ENCODE measurements at regions not wholly inside any gene's neighbourhood (a gene's known extent, or its start where the extent isn't known, plus 50 kb on each side); places are given as distances from the start of the nearest gene placed in this dataset.

DNA sequence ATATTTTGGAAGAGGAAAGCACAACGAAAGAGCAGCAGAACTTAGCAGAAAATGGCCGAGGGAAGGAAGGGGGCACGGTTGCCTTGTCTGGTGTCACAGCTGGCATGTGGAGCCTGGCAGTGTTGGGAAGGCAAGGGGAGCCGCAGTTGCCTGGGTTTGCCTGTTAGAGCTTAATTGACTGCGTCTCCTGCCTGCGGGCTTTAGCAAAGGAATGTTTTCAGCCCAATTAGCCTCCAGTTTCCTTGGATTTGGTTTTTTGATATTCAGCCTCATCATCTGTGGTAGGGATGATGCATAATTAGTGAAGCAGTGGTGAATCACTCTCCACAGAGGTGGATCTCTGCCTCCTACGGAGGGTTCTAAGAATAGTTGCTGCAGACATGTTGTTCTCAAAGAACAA, 832.6 kb downstream of the QKI start:
- DNase-seq (ENCODE audit: low read depth in 2 of 2, low spot score in 1 of 2), result no peak

DNA sequence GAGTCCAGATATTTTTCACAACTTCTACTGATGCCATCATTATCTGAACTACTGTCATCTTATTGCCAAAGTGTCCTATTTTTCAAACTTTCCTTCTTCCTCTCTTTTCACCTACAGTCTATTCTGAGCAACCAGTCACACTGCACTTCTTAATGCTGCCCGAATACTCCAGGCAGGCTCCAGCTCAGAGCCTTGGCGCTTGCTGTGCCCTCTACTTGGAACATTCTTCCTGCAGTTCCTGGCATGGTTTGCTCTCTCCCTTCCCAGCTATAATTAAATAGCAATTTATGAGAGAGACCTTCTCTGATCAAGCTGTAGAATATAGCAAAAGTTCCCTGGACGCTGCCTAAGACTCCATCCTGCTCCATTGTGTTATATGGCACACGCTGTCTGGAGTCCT, 831.6 kb downstream of the QKI start:
- DNase-seq (ENCODE audit: low read depth in 2 of 2, low spot score in 1 of 2), result no peak

DNA sequence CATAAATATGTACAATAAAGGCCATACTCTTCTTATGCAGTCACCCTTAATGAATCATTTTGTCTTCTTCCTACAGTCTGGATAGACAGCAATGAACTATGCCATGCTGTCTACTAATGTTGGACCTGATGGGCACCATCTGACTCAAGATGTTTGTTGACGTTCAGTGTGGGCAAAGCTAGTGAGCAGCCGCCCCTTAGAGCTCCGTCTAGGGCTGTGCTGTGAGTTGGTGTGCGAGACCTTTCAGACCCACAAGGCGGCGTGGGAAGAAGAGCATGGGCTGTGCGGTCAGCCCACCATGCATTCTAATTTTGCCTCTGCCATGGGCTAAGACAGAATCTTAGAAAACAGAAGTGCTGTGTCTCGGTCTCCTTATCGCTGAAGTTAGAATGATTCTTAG, 829.4 kb downstream of the QKI start:
- DNase-seq (ENCODE audit: low read depth in 2 of 2, low spot score in 1 of 2), result no peak

DNA sequence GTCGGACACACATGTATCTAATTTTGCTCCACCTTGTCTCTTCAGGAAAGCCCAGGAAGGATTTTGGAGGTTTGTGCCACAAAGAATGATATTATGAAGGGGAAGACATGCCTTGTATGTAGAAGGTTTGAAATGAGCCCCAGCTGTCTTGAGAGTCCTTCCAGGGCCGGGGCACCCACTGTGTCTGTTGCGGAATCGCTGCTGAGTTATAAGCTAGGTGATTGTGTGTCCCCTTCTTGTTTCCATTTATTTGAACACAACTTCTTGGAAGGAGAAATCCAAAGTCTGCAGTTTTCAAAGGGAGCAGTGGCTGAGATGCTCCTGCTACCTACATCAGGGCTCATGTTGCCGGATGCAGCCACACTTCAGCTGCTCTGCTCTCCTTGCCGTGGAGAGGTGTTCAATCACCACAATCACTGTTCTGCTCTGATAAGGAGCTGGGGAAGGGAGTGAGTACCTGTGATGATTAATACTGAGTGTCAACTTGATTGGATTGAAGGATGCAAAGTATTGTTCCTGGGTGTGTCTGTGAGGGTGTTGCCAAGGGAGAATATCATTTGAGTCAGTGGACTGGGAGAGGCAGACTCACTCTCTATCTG, 828.6 kb downstream of the QKI start:
- DNase-seq (ENCODE audit: low read depth in 2 of 2, low spot score in 1 of 2), result no peak

DNA sequence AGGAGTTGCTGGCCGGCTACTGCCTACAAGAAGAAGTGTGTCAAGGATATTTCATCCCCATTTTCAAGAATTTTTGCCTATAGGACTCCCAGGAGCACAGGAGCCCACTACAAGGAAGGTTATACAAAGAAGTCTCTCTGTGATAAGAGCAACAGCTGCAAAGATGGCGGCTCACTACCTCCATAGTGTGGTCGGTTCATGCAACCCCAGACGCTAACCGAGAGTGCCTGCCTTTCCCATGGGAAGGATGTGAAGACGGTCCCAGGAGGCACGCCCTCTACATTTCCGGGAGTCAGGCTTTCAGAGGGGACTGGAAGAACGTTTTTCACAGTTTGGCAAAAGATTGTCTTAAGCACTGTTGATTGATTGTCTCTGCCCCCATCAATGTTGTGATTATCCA, 816.3 kb downstream of the QKI start:
- no peak for DNase-seq (ENCODE audit: low read depth in 2 of 2, low spot score in 1 of 2)

DNA sequence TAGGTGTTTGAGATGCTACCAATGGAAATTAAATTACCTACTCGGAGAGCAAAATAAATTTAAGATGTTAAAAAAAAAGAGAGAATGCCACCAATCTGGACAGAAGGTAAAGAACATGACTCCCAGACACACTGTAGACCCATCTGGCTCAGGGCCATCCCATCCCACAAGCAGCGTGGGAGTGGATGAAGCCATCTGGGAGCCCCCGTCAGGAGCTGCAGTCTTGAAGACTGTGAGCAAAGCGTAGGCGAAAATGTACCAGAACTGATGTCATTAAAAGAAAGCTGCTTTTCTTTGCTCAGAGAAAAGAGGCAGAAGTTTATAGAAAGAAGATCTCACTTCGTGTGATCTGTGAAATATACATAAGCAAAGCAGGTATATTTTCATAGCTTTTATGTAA, 815.7 kb downstream of the QKI start:
- no peak for DNase-seq (ENCODE audit: low read depth in 2 of 2, low spot score in 1 of 2)

DNA sequence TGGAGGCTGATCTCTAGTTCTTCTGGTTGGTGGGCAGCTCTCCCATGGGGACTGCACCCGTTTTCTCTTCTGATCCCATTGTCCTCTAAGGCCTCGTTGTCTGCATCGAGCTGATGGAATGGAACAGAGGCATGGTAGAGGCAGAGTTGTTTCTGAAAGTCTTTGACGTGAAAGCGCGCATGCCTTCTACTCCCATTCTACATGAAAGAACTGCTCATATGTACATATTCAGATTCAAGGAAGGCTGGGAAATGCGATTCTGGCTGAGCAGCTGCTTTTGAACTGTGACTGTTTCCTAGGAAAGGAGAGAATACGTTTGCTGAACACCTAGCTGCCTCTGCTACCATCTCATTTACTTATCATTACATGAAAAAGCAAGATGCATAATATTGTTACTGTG, 815.2 kb downstream of the QKI start:
- no peak for DNase-seq (ENCODE audit: low read depth in 2 of 2, low spot score in 1 of 2)

DNA sequence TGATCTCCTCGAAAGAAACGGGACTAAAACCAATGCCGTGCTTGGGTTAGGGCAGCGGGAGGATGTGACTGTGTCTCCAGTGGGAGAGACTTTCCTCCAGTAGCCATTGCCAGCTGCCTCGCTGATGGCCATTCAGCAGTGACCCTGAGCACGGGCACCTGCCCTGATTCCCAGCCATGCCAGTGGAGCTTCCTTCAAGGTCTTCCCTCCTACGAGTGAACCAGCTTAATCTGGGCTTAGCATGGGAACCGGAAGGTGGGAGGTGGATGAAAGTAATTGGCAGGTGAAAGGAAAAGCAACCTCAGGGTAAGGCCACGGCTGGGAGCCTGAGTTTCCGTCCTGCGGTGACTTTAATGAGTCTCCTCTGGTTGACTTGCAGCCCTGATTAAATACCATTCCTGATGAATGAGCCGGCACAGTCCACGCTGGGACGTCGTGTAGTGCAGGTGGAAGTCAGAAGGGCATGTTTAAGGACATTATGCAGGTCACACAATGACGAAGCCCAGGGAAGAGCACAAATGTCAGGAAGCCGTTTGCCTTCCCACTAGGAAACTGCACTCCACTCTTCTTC, 813.5 kb downstream of the QKI start:
- no peak for DNase-seq (ENCODE audit: low read depth in 2 of 2, low spot score in 1 of 2)

DNA sequence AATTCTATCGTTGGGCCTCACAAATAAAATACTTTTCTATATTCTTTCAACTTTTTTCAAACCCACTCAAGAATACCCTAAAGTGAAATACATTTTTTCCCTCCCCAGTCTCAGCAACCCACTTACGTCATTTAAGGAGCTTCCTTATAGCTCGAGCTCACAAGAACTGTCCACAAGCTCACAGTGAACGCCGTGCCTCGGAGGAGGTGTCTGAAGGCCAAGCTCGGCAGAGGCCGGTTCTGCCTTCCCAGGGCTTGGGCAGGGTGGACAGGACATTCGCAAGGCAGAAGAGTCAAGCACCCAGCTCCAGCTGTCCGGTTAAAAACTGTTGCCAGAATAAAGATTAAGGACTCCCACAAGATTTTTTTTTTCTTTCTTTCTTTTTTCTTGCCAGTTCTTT, 802.3 kb downstream of the QKI start:
- no peak for DNase-seq (ENCODE audit: low read depth in 2 of 2, low spot score in 1 of 2)

DNA sequence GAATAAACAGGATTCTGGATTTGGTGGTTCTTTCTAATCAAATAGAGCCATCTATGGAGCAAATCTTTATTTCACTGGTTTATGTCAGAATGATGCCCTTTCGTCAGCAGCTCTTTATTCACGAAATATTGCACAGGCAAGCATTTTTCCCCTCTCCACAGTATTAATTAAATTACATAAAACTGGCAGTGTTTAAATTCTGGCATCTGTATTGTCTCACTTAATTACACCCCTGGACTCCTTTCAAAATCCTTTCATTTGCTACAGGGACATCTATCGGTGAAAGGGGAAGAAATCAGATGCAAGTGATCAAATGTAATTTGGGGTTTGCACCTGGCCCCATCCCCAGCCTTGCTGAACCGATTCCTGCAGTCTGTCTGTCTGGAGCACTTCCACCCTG, 801.9 kb downstream of the QKI start:
- no peak for DNase-seq (ENCODE audit: low read depth in 2 of 2, low spot score in 1 of 2)

DNA sequence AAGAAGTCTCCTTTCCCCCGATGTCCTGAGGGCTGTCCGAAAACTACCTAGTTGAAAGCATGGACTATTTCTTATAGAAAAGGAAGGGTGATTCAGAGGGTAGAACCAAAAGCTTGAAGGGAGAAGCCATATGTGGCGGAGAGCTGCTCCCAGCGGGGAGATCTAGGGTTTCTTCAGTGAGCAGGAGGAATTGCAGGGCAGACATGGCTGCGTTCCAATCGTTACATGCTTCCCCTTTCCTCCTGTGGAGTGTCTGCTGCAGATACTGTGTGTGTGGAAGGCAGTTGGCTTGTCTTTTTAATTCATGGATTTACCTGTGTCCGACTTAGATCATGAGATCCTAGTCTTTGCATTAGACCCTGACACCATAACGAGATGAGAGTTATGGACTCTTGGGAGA, 799.5 kb downstream of the QKI start:
- no peak for DNase-seq (ENCODE audit: low read depth in 2 of 2, low spot score in 1 of 2)

DNA sequence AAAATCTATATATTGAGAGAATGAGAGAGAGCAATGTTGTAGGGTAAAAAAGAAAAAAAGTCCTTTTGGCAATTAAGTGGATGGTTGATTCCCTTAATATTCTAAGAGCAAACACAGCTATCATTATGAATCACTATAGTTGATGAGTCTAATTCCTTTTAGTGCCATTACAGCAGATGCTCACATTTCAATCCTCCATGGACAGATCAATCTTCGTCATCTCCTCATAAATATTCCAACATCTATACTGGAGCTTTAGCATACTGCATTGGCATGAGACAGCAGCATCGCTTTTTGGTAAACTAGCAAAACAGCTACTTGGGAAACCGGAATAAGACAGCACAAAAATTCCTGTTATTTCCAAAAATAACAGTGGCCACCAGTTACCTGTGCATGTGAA, 796.7 kb downstream of the QKI start:
- DNase-seq (ENCODE audit: low read depth in 2 of 2, low spot score in 1 of 2), result no peak

DNA sequence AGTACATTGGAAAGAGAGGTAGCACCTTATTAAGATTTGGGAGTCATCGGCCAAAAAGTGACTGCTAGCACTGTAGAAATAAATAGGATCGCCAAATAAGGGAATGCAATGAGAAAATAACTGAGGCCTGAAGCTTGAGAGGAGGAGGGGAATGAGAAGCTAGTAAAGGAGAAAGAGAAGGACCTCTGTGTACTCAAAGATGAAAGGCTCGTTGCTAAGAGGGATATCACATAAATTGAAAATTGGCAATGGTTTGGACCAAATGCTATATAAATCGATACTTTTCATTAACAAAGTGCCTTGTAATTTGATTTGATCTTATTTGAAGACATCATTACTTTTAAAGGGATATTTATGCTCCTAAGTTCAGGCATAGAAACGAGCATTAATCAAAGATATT, 796.3 kb downstream of the QKI start:
- no peak for DNase-seq (ENCODE audit: low read depth in 2 of 2, low spot score in 1 of 2)

DNA sequence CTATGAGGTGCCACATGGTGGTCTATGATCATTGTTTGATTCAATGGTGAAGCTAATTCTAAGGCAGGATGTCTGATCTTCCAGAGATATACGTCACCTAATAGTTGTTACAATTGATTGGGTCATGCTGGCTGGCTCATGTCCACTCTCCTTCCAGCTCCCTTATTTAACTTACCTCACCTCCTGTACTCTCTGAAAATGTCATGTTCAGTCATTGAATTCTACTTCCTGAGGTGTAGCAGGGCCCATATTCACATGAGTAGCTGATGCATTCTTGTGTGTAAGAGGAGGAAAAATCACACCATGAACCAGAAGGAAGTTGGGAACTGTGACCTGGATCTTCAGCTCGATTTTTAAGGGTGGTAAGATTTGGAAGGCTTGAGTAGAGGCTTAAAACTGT, 795.8 kb downstream of the QKI start:
- DNase-seq (ENCODE audit: low read depth in 2 of 2, low spot score in 1 of 2), result no peak

DNA sequence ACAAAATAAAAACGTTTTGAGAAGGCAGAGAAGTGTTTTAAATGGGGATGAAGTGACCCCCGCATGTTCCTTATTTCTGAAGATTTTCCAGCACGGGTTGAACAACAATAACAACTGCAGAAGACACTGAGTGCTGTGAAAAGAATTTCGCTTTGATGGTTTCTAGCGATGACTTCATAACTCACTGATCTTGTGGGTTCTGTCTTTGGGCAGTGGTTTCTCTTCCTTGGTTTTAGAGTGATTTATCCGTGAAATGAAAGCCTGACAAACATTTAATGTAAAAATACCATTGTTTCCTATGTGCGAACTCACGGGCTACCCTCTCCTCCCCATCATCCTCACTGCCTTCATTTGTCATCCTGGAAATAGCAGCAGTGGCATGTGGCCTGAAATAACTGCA, 793.9 kb downstream of the QKI start:
- no peak for DNase-seq (ENCODE audit: low read depth in 2 of 2, low spot score in 1 of 2)

DNA sequence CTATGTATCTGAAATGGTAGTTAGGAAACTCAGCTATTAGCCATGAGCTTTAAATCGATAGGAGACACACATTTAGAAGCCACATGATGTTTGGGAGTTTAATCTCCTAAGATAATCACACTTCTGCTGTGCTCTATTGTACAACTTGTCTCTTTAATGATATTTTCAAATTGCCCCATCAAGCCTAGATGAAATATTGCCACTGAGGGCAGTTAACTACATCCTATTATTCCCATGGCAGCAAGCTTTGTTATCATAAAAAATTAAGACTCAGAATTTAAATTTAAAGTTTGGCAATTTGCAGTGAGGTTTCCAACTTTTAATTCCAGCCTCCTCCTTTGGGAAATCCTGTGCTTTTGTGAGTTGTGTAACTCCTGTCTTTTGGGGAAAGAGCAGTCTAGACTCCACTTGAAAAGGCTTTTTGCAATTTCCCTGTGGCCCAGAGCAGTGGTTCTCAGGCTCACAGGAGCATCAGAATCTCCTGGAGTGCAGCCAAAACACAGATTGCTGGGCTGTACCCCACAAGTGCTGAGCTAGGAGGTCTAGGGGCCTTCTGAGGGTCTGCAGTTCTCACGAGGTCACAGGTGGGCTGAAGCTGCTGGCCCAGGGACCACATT, 792.4 kb downstream of the QKI start:
- DNase-seq (ENCODE audit: low read depth in 2 of 2, low spot score in 1 of 2), result no peak

DNA sequence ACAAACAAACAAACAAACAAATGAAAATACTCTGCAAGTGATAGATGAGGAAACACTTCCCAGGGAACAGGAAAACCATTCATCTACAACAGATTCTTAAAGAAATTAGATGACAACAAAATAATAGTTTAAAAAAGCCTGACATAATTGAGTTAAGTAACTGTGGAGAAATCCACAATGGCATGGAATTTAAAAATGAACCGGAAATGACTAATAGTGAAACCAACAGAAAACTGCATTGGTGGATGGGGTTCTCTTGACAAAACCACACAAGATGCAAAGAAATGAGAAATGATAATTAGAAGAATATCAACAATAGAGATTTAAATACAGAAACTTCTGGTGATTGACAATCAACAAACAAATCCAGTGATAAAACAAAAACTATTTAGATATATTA, 785.6 kb downstream of the QKI start:
- DNase-seq (ENCODE audit: low read depth in 2 of 2, low spot score in 1 of 2), result no peak

DNA sequence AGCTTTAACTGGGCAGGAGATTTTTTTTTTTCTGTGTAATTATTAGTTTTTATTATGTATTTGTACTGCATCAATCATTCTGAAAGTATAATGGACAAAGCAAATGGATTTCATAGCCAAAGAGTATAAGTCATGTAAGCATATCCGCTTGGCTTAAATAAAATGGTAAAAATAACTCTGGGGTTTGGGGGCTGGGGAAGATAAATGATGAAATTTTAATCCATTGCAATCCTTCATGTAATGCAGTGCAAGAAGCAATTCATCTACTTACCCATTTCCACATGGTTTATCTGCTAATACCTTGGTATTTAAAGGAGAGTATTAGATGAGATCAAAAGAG, 781.4 kb downstream of the QKI start:
- DNase-seq (ENCODE audit: low read depth in 2 of 2, low spot score in 1 of 2), result no peak

DNA sequence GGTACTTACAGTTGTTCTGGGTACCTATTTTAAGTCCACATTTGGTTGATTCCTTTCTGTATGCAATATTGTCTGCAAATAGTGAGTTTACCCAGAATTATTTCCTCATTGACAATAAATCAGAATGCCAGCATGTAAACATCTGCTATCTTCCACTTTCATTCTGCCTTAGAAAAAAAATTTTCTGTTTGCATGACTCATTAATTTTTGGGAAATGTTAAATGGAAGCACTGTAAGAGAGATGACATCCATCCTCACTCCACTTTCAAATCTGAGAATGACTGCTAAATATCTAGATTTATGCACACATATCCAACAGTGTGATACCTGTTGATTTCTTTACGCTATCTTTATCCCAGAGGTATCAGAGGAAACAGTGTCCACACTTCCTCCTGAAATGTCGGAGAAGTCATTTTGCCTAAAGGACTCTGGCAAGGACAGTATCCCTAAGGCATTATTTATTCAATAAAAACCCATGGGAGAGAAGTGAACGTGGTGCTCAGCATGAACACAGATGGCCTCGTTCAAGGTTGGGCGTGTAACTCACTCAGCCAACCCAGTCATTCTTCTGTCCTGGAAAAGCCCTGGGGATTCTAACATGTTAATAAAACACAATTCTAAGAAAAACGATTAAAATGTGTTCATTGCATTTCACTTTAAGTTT, 780.9 kb downstream of the QKI start:
- DNase-seq (ENCODE audit: low read depth in 2 of 2, low spot score in 1 of 2), result no peak

DNA sequence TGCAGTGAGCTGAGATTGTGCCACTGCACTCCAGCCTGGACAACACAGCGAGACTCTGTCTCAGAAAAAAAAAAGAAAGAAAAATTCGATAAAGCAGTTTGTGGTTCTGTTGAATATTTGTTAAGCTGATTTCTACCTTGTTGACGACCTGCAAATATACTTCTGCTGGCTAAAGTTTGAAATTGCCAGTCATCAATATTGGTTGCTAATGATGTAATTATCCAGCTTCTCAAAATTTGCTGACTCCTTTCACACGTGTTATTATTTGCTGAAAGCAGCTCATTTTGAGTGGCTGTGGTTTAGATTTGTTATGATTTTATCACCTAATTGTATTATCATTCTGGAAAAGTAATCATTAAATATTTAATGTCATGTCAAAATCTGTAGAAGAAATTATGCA, 774.3 kb downstream of the QKI start:
- no peak for DNase-seq (ENCODE audit: low read depth in 2 of 2, low spot score in 1 of 2)

DNA sequence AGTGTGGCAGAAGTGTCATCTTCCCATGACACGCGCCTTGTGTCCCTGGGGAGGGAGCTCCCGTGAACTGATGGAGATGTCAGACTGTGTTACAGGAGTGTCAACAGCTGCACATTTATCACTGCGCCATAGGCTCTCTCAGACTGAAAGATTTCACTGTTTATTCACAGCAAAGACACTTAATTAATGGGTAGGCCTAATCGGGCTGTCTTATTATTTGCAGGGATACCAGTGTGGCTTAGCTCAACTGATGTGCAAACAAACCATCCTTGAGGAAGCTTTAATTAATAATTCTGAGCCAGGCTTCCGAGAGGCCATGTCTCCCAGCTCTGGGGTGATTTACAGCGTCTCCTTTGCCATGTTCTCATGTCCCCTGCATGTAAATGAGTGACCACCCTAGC, 771.0 kb downstream of the QKI start:
- no peak for DNase-seq (ENCODE audit: low read depth in 2 of 2, low spot score in 1 of 2)

DNA sequence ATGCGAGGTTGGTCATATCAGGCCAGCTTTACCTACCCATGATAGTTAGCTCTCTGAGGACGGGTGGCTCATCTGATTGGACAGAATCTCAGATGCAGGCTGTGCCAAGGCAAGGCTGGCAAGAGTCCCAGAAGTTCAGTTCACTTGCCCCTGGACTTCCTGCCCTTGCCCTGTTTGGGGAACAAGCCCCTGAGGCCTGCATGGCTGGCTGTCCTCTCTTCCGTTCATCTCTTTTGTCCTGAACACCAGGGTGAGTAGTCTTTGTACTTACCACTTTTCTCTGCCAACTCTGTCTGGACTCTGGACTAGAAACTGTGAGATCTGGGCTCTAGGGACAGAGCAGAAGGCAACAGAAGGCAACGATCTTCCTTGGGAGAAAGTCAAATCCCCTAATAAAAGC, 769.9 kb downstream of the QKI start:
- no peak for DNase-seq (ENCODE audit: low read depth in 2 of 2, low spot score in 1 of 2)

DNA sequence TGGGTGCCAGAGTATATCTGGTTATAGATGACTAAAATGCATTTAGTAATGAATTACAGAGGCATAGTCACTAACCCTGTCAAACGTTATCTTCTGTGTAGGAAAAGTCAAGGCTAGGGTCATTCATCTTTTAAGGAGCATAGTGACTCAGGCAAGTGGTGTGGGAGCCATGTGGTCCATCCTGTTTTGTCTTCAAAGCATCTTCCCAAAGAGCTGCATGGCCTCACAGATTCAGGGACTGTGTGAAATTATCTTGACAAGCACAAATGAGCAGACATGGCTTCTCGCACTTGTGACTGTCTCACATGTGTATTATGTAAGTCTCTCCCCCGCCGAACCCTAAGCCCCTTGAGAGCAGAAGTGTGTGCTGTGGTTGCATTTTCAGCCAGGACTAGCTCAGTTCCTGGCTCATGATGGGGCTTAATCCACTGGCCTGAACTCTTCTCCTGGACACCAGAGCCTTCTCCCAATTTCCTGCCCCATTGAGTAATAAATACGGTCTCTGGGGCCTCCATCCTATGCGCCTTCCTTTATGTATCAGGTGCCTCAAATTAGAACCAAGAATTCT, 769.1 kb downstream of the QKI start:
- no peak for DNase-seq (ENCODE audit: low read depth in 2 of 2, low spot score in 1 of 2)

All from stimulated activated CD8-positive, alpha-beta memory T cell treated with anti-CD3 and anti-CD28 coated beads, Interleukin-4, amount 100 ng/mL, for 1 hour (primary cell).